WTC11 (cell line): ENCODE measurements at regions not wholly inside any gene's neighbourhood (a gene's known extent, or its start where the extent isn't known, plus 50 kb on each side); places are given as distances from the start of the nearest gene placed in this dataset.

Experiments
- ATAC-seq: fragments of 200-7000 bp; cut with Tn5 transposase; 2 replicates; pipeline ENCODE4 v1.10.0; 2021; ENCODE audit warnings: mild to moderate bottlenecking, moderate library complexity
- CTCF ChIA-PET: fragments of 300-600 bp; sonication (Branson Sonifier 250); formaldehyde crosslinking; loops from one replicate; lab custom pipeline; 2021; ENCODE audit warnings: antibody characterized with exemption; lab: Charles Lee
- POLR2A ChIA-PET: fragments of 350-600 bp; sonication (Branson Sonifier 250); formaldehyde crosslinking; loops from one replicate; lab custom pipeline; 2021; ENCODE audit warnings: antibody characterized with exemption; lab: Charles Lee
- DNase-seq: peaks from one replicate; pipeline ENCODE4 v3.0.0; 2021; ENCODE audit warnings: low spot score
- H3K27ac Mint-ChIP-seq: 2 replicates; pipeline ENCODE4 v1.8.0; 2021; ENCODE audit warnings: mixed read lengths
- H3K27me3 Mint-ChIP-seq: 2 replicates; pipeline ENCODE4 v1.8.0; 2021; ENCODE audit warnings: low read depth, mild to moderate bottlenecking, moderate library complexity, mixed read lengths
- H3K36me3 Mint-ChIP-seq: 2 replicates; pipeline ENCODE4 v1.8.0; 2021; ENCODE audit warnings: mixed read lengths
- H3K4me1 Mint-ChIP-seq: 2 replicates; pipeline ENCODE4 v1.8.0; 2022; ENCODE audit warnings: mixed read lengths
- H3K4me3 Mint-ChIP-seq: 2 replicates; pipeline ENCODE4 v1.8.0; 2021; ENCODE audit warnings: mild to moderate bottlenecking, moderate library complexity, mixed read lengths
- H3K9me3 Mint-ChIP-seq: 2 replicates; pipeline ENCODE4 v1.8.0; 2021; ENCODE audit warnings: mixed read lengths
- AR ChIP-seq: fragments of 250-450 bp; sonication (Bioruptor Pico); IDR thresholded peaks from 2 replicates; pipeline ENCODE4 v1.9.0; 2021; ENCODE audit warnings: mild to moderate bottlenecking
- ATF3 ChIP-seq: sonication (generic); formaldehyde crosslinking; conservative IDR thresholded peaks from 2 replicates; pipeline ENCODE4 v1.8.1; 2022; ENCODE audit warnings: mild to moderate bottlenecking, missing genetic modification reagents
- CREM ChIP-seq: sonication (generic); formaldehyde crosslinking; IDR thresholded peaks from 2 replicates; pipeline ENCODE4 v1.8.1; 2022; ENCODE audit warnings: mild to moderate bottlenecking, missing genetic modification reagents, moderate library complexity
- ERG ChIP-seq: fragments of 250-450 bp; sonication (Bioruptor Pico); IDR thresholded peaks from 2 replicates; pipeline ENCODE4 v1.8.0; 2021; ENCODE audit warnings: mild to moderate bottlenecking
- GABPB1 ChIP-seq: sonication (generic); formaldehyde crosslinking; IDR thresholded peaks from 2 replicates; pipeline ENCODE4 v1.8.1; 2023; ENCODE audit warnings: mild to moderate bottlenecking, missing genetic modification reagents
- GRHL2 ChIP-seq: fragments of 250-450 bp; sonication (Bioruptor Pico); IDR thresholded peaks from 2 replicates; pipeline ENCODE4 v1.8.0; 2022; ENCODE audit warnings: mild to moderate bottlenecking, moderate library complexity; ENCODE audit not compliant: insufficient replicate concordance, severe bottlenecking
- JAZF1 ChIP-seq: fragments of 250-450 bp; sonication (Bioruptor Pico); IDR thresholded peaks from 2 replicates; pipeline ENCODE4 v1.9.0; 2021; ENCODE audit warnings: moderate library complexity, mild to moderate bottlenecking, inconsistent platforms
- JUN ChIP-seq: sonication (generic); formaldehyde crosslinking; IDR thresholded peaks from 2 replicates; pipeline ENCODE4 v1.8.0; 2023; ENCODE audit warnings: mild to moderate bottlenecking, missing genetic modification reagents
- MYBL2 ChIP-seq: sonication (generic); formaldehyde crosslinking; IDR thresholded peaks from 2 replicates; pipeline ENCODE4 v1.8.1; 2023; ENCODE audit warnings: mild to moderate bottlenecking, moderate library complexity, missing genetic modification reagents
- NR2C2 ChIP-seq: sonication (generic); formaldehyde crosslinking; IDR thresholded peaks from 2 replicates; pipeline ENCODE4 v1.8.0; 2022; ENCODE audit warnings: mild to moderate bottlenecking, missing genetic modification reagents
- RORB ChIP-seq: fragments of 250-450 bp; sonication (Bioruptor Pico); IDR thresholded peaks from 2 replicates; pipeline ENCODE4 v1.9.0; 2021; ENCODE audit warnings: mild to moderate bottlenecking
- STAT6 ChIP-seq: sonication (generic); formaldehyde crosslinking; conservative IDR thresholded peaks from 2 replicates; pipeline ENCODE4 v1.8.1; 2023; ENCODE audit warnings: mild to moderate bottlenecking, low read depth, missing genetic modification reagents, moderate library complexity
- TEAD1 ChIP-seq: sonication (generic); formaldehyde crosslinking; IDR thresholded peaks from 2 replicates; pipeline ENCODE4 v1.8.0; 2022; ENCODE audit warnings: mild to moderate bottlenecking, missing genetic modification reagents
- TEAD4 ChIP-seq: sonication (generic); formaldehyde crosslinking; IDR thresholded peaks from 2 replicates; pipeline ENCODE4 v1.8.0; 2022; ENCODE audit warnings: mild to moderate bottlenecking, missing genetic modification reagents
- TP53 ChIP-seq: sonication (generic); formaldehyde crosslinking; IDR thresholded peaks from 2 replicates; pipeline ENCODE4 v1.8.1; 2023; ENCODE audit warnings: mild to moderate bottlenecking, missing genetic modification reagents
- ZBTB21 ChIP-seq: sonication (generic); formaldehyde crosslinking; IDR thresholded peaks from 2 replicates; pipeline ENCODE4 v1.8.1; 2023; ENCODE audit warnings: mild to moderate bottlenecking, missing genetic modification reagents, borderline replicate concordance
- ZNF121 ChIP-seq: sonication (generic); formaldehyde crosslinking; IDR thresholded peaks from 2 replicates; pipeline ENCODE4 v1.8.0; 2023; ENCODE audit warnings: missing genetic modification reagents
- ZNF219 ChIP-seq: sonication (generic); formaldehyde crosslinking; IDR thresholded peaks from 2 replicates; pipeline ENCODE4 v1.8.0; 2023; ENCODE audit warnings: missing genetic modification reagents, mild to moderate bottlenecking, borderline replicate concordance
- ZNF263 ChIP-seq: sonication (generic); formaldehyde crosslinking; IDR thresholded peaks from 2 replicates; pipeline ENCODE4 v1.8.1; 2022; ENCODE audit warnings: low read depth, mild to moderate bottlenecking, moderate library complexity, missing genetic modification reagents
- ZNF416 ChIP-seq: fragments of 250-450 bp; sonication (Bioruptor Pico); IDR thresholded peaks from 2 replicates; pipeline ENCODE4 v1.9.0; 2021; ENCODE audit warnings: mild to moderate bottlenecking, inconsistent platforms
- ZNF423 ChIP-seq: fragments of 250-450 bp; sonication (Bioruptor Pico); IDR thresholded peaks from 2 replicates; pipeline ENCODE4 v2.1.2; 2022; ENCODE audit warnings: mild to moderate bottlenecking, moderate library complexity
- ZNF671 ChIP-seq: fragments of 250-450 bp; sonication (Bioruptor Pico); IDR thresholded peaks from 2 replicates; pipeline ENCODE4 v1.8.0; 2021; ENCODE audit warnings: mild to moderate bottlenecking
- TF ChIP-seq, protein P1 (sequence below): sonication (generic); formaldehyde crosslinking; IDR thresholded peaks from 2 replicates; pipeline ENCODE4 v1.8.1; 2022; ENCODE audit warnings: missing genetic modification reagents, borderline replicate concordance

- Mint-ChIP-seq H3K36me3 (no peaks in the 10 kb centered on the region), H3K27ac (no peak overlapping the region), H3K4me1 (no peaks in the 10 kb centered on the region), H3K4me3 (no peak overlapping the region), H3K9me3 (peaks cover 15% of the 10 kb centered on the region), H3K27me3 (no peaks in the 10 kb centered on the region)
- POLR2A ChIA-PET, result no interaction called here
- TF ChIP-seq AR (no peak), ZNF121 (CRISPR knock-in tag) (no peak), ZNF423 (no peak), RORB (CRISPR knock-in tag) (no peak), ZNF219 (no peak), ZNF416 (no peak), ZNF263 (CRISPR knock-in tag) (no peak), ZBTB21 (CRISPR knock-in tag) (no peak), JAZF1 (CRISPR knock-in tag) (no peak), ATF3 (CRISPR knock-in tag) (no peak), NR2C2 (CRISPR knock-in tag) (no peak), MYBL2 (CRISPR knock-in tag) (no peak), ZNF671 (CRISPR knock-in tag) (no peak), TP53 (no peak), TEAD4 (CRISPR knock-in tag) (no peak), STAT6 (CRISPR knock-in tag) (no peak)
- no peak for ATAC-seq
- DNase-seq, result no peak
- CTCF ChIA-PET, result no interaction called here
Observed at GRCh38 chrX:7378406-7378805, 230.5 kb upstream of the PUDP start.

- no peaks in the 10 kb centered on the region for H3K27me3 Mint-ChIP-seq
- no peak for DNase-seq
- no peaks in the 10 kb centered on the region for H3K4me1 Mint-ChIP-seq
- CTCF ChIA-PET, result no interaction called here
- no peak for TF ChIP-seq JUN (CRISPR knock-in tag)
- TF ChIP-seq CREM, result no peak
- no peak for TF ChIP-seq TEAD1 (CRISPR knock-in tag)
- no peak for TF ChIP-seq ERG (CRISPR knock-in tag)
- TF ChIP-seq GRHL2 (CRISPR knock-in tag), result no peak
- no peak for TF ChIP-seq NR2C2 (CRISPR knock-in tag)
- TF ChIP-seq, protein P1, sequence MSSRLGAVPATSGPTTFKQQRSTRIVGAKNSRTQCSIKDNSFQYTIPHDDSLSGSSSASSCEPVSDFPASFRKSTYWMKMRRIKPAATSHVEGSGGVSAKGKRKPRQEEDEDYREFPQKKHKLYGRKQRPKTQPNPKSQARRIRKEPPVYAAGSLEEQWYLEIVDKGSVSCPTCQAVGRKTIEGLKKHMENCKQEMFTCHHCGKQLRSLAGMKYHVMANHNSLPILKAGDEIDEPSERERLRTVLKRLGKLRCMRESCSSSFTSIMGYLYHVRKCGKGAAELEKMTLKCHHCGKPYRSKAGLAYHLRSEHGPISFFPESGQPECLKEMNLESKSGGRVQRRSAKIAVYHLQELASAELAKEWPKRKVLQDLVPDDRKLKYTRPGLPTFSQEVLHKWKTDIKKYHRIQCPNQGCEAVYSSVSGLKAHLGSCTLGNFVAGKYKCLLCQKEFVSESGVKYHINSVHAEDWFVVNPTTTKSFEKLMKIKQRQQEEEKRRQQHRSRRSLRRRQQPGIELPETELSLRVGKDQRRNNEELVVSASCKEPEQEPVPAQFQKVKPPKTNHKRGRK (CRISPR knock-in tag), result no peak
- no peak for TF ChIP-seq GABPB1 (CRISPR knock-in tag)
- no peak for TF ChIP-seq ZNF219
- no peak for TF ChIP-seq ZBTB21 (CRISPR knock-in tag)
- TF ChIP-seq, all 79 proteins: peak for 0
- Mint-ChIP-seq H3K27ac (no peak overlapping the region), H3K36me3 (peaks cover 2% of the 10 kb centered on the region; the same call in 1 of the 2 replicates), H3K9me3 (peaks cover 21% of the 10 kb centered on the region), H3K4me3 (no peak overlapping the region)
- POLR2A ChIA-PET, result no interaction called here
- no peak for ATAC-seq
Observed at GRCh38 chrX:7372825-7373525, 225.0 kb upstream of the PUDP start.
